ENCODE measurements at regions not wholly inside any gene's neighbourhood (a gene's known extent, or its start where the extent isn't known, plus 50 kb on each side); places are given as distances from the start of the nearest gene placed in this dataset.
"Not testable (repeated sequence)": the region's sequence is repeated elsewhere in the genome, so short reads cannot be mapped to it uniquely, and the experiment has no call there.

GRCh38 chr4:189734648-189735267, 205.9 kb upstream of the FRG1 start:
- not testable (repeated sequence) for TF ChIP-seq CTCF (IDR thresholded peaks at IDR 0.05); REST (IDR thresholded peaks at IDR 0.05; ENCODE audit: insufficient read depth in 1 of 2, low read depth in 2 of 2, low read length in 1 of 2); POLR2AphosphoS5 (IDR thresholded peaks at IDR 0.05; ENCODE audit: low read depth, low read length); TCF7L2 (IDR thresholded peaks at IDR 0.05; ENCODE audit: low read depth, low read length)
